ENCODE measurements at regions not wholly inside any gene's neighbourhood (a gene's known extent, or its start where the extent isn't known, plus 50 kb on each side); places are given as distances from the start of the nearest gene placed in this dataset.
"Not testable (repeated sequence)": the region's sequence is repeated elsewhere in the genome, so short reads cannot be mapped to it uniquely, and the experiment has no call there.

DNA sequence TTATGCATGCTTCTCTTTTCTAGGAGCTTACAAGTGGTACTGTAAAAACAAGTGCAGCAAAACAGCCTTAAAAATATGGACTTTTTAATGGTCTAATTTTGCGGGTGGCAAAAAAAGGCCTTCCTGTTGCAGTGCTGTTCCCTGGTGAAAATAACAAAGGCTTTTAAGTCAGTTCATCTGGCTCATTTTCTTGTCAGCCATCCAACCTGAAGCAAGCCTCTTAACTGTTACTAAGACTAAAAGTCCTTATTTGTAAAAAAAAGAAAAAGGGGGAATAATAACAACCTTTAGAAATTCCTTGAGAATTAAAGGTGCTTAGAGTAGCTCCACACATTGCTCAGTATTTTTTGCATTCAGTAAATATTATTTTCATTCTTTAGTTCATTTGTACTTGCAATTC lies 200.5 kb upstream of the CHORDC1 start:
- Histone ChIP-seq H3K27ac (ENCODE audit: low read depth, low read length) (no peak overlapping the region), H3K4me1 (ENCODE audit: control insufficient read depth, insufficient read depth, low read length) (no peaks in the 10 kb centered on the region), H3K27me3 (ENCODE audit: control insufficient read depth, insufficient read depth, low read length) (no peaks in the 10 kb centered on the region), H3K4me3 (ENCODE audit: low read length) (no peak overlapping the region), H3K9ac (ENCODE audit: low read length) (no peak overlapping the region), H3K36me3 (ENCODE audit: control insufficient read depth, insufficient read depth, low read length) (no peaks in the 10 kb centered on the region)

DNA sequence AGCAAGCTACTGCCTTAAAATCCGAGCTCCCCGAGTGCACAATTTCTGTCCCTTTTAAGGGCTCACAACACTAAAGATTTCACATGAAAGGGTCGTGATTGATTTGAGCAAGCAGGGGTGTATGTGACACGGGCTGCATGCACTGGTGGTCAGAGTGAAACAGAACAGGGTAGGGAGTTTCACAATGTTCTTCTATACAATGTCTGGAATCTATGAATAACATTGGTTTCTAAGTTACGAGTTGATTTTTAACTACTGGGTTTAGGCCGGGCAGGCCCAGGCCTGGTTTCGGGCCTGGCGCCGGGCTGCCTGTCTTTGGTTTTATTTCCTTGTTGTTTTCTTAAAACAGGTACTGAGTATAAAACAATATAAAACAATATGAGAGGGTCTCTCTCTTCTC lies 199.9 kb upstream of the CHORDC1 start:
- H3K9ac ChIP-seq (ENCODE audit: low read length); H3K27me3 ChIP-seq (ENCODE audit: control insufficient read depth, insufficient read depth, low read length); H3K4me3 ChIP-seq (ENCODE audit: low read length); H3K27ac ChIP-seq (ENCODE audit: low read depth, low read length); H3K4me1 ChIP-seq (ENCODE audit: control insufficient read depth, insufficient read depth, low read length); H3K36me3 ChIP-seq (ENCODE audit: control insufficient read depth, insufficient read depth, low read length): not testable (repeated sequence)

GRCh38 chr11:90414221-90414620 lies 191.4 kb upstream of the CHORDC1 start:
- H3K4me1 ChIP-seq (ENCODE audit: control insufficient read depth, insufficient read depth, low read length): no peaks in the 10 kb centered on the region
- no peaks in the 10 kb centered on the region for H3K27me3 ChIP-seq (ENCODE audit: control insufficient read depth, insufficient read depth, low read length)
- H3K27ac ChIP-seq (ENCODE audit: low read depth, low read length): no peak overlapping the region
- H3K4me3 ChIP-seq (ENCODE audit: low read length): no peak overlapping the region
- H3K36me3 ChIP-seq (ENCODE audit: control insufficient read depth, insufficient read depth, low read length): no peaks in the 10 kb centered on the region
- H3K9ac ChIP-seq (ENCODE audit: low read length): no peak overlapping the region

DNA sequence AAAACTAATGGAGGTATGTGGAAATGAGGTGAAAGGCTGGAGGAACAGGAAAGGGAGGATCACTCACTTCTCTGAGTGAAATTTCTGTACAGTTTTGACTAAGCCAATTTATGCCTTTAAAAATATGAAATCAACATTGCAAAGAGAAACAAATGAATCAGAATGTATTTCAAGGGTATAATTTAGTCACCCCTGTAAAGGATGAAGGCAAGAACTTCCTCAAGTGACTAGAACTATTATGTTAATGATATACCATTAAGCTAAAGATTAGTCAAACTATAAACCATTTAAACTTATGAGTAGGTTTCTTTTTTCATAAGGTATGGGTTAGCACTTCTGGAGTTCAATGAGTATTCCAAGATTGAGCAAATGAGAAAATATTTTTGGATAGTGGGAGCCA lies 184.5 kb upstream of the CHORDC1 start:
- Histone ChIP-seq H3K36me3 (ENCODE audit: control insufficient read depth, insufficient read depth, low read length) (no peaks in the 10 kb centered on the region), H3K4me3 (ENCODE audit: low read length) (no peak overlapping the region), H3K27me3 (ENCODE audit: control insufficient read depth, insufficient read depth, low read length) (no peaks in the 10 kb centered on the region), H3K27ac (ENCODE audit: low read depth, low read length) (no peak overlapping the region), H3K4me1 (ENCODE audit: control insufficient read depth, insufficient read depth, low read length) (no peaks in the 10 kb centered on the region), H3K9ac (ENCODE audit: low read length) (no peak overlapping the region)

GRCh38 chr11:90392692-90393091 lies 169.8 kb upstream of the CHORDC1 start:
- Histone ChIP-seq H3K9ac (ENCODE audit: low read length) (no peak overlapping the region), H3K4me3 (ENCODE audit: low read length) (no peak overlapping the region), H3K27ac (ENCODE audit: low read depth, low read length) (no peak overlapping the region), H3K36me3 (ENCODE audit: control insufficient read depth, insufficient read depth, low read length) (no peaks in the 10 kb centered on the region), H3K27me3 (ENCODE audit: control insufficient read depth, insufficient read depth, low read length) (no peaks in the 10 kb centered on the region), H3K4me1 (ENCODE audit: control insufficient read depth, insufficient read depth, low read length) (no peaks in the 10 kb centered on the region)

- Histone ChIP-seq H3K36me3 (ENCODE audit: control insufficient read depth, insufficient read depth, low read length) (no peaks in the 10 kb centered on the region), H3K4me1 (ENCODE audit: control insufficient read depth, insufficient read depth, low read length) (no peaks in the 10 kb centered on the region), H3K9ac (ENCODE audit: low read length) (no peak overlapping the region), H3K4me3 (ENCODE audit: low read length) (no peak overlapping the region), H3K27me3 (ENCODE audit: control insufficient read depth, insufficient read depth, low read length) (no peaks in the 10 kb centered on the region), H3K27ac (ENCODE audit: low read depth, low read length) (no peak overlapping the region)
These were observed 168.9 kb upstream of the CHORDC1 start for GRCh38 chr11:90391756-90392155.

DNA sequence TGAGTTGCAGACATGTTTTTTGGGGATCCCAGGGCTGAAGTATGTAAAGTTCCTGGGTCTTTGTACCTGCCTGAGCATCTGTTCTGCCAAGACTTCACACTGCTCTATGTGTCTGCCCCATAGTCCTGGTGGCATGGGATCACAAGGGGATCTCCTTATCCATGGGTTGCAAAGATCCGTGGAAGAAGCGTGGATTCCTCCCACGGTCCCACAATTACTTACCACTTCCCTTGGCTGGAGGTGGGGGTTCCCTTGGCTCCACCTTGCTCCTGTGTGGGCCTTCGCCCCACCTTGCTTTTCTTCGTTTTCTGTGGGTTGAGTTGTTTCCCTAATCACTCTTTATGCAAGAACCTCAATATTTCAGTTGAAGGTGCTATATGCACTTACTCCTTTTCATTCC lies 157.4 kb upstream of the CHORDC1 start:
- Histone ChIP-seq H3K27ac (ENCODE audit: low read depth, low read length) (no peak overlapping the region), H3K27me3 (ENCODE audit: control insufficient read depth, insufficient read depth, low read length) (no peaks in the 10 kb centered on the region), H3K4me1 (ENCODE audit: control insufficient read depth, insufficient read depth, low read length) (no peaks in the 10 kb centered on the region), H3K9ac (ENCODE audit: low read length) (no peak overlapping the region), H3K4me3 (ENCODE audit: low read length) (no peak overlapping the region), H3K36me3 (ENCODE audit: control insufficient read depth, insufficient read depth, low read length) (no peaks in the 10 kb centered on the region)

- Histone ChIP-seq H3K9ac (ENCODE audit: low read length) (no peak overlapping the region), H3K27me3 (ENCODE audit: control insufficient read depth, insufficient read depth, low read length) (no peaks in the 10 kb centered on the region), H3K4me1 (ENCODE audit: control insufficient read depth, insufficient read depth, low read length) (no peaks in the 10 kb centered on the region), H3K36me3 (ENCODE audit: control insufficient read depth, insufficient read depth, low read length) (no peaks in the 10 kb centered on the region), H3K4me3 (ENCODE audit: low read length) (no peak overlapping the region), H3K27ac (ENCODE audit: low read depth, low read length) (no peak overlapping the region)
These were observed 151.1 kb upstream of the CHORDC1 start for GRCh38 chr11:90373971-90374370.

DNA sequence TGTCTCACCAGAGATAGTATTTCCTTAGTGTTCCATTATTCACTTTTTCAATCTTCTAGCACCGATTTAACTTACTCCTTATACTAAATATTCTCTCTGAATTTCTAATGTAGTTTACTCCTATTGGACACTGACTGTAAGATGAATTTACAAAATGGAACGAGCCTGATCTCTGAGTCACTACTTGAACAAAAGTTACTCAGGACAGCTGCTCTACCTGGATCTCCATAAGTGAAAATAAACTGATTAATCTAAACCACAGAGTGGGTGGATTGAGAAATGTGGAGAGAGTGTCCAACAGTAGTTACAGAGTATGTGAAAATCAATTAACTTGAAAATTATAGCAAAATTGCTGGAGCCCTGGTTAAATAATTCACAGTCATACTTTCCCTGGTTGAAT lies 141.7 kb upstream of the CHORDC1 start:
- Histone ChIP-seq H3K27ac (ENCODE audit: low read depth, low read length) (no peak overlapping the region), H3K4me3 (ENCODE audit: low read length) (no peak overlapping the region), H3K27me3 (ENCODE audit: control insufficient read depth, insufficient read depth, low read length) (no peaks in the 10 kb centered on the region), H3K9ac (ENCODE audit: low read length) (no peak overlapping the region), H3K36me3 (ENCODE audit: control insufficient read depth, insufficient read depth, low read length) (no peaks in the 10 kb centered on the region), H3K4me1 (ENCODE audit: control insufficient read depth, insufficient read depth, low read length) (no peaks in the 10 kb centered on the region)

GRCh38 chr11:90363739-90364138 lies 140.9 kb upstream of the CHORDC1 start:
- Histone ChIP-seq H3K36me3 (ENCODE audit: control insufficient read depth, insufficient read depth, low read length) (no peaks in the 10 kb centered on the region), H3K9ac (ENCODE audit: low read length) (no peak overlapping the region), H3K27ac (ENCODE audit: low read depth, low read length) (no peak overlapping the region), H3K4me3 (ENCODE audit: low read length) (no peak overlapping the region), H3K27me3 (ENCODE audit: control insufficient read depth, insufficient read depth, low read length) (no peaks in the 10 kb centered on the region), H3K4me1 (ENCODE audit: control insufficient read depth, insufficient read depth, low read length) (no peaks in the 10 kb centered on the region)

DNA sequence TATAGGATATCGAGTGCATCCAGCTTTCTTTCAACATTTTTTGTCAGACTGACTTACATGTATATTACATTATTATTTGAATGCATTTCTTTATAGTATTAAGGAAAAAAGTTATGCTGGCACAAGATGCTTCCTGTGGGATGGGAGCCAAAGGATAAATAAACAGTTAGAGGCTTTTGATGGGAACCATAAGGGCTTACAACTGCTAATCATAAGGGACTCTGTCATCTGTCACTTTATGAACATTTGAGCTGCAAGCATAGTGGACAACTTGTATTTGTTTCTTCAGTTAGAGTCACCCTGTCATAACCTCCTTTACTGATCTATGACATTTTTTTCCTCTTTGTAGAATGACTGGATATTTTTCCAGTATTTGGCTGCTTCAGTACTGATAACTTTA lies 132.4 kb upstream of the CHORDC1 start:
- Histone ChIP-seq H3K27ac (ENCODE audit: low read depth, low read length) (no peak overlapping the region), H3K36me3 (ENCODE audit: control insufficient read depth, insufficient read depth, low read length) (no peaks in the 10 kb centered on the region), H3K27me3 (ENCODE audit: control insufficient read depth, insufficient read depth, low read length) (no peaks in the 10 kb centered on the region), H3K4me1 (ENCODE audit: control insufficient read depth, insufficient read depth, low read length) (no peaks in the 10 kb centered on the region), H3K4me3 (ENCODE audit: low read length) (no peak overlapping the region), H3K9ac (ENCODE audit: low read length) (no peak overlapping the region)

DNA sequence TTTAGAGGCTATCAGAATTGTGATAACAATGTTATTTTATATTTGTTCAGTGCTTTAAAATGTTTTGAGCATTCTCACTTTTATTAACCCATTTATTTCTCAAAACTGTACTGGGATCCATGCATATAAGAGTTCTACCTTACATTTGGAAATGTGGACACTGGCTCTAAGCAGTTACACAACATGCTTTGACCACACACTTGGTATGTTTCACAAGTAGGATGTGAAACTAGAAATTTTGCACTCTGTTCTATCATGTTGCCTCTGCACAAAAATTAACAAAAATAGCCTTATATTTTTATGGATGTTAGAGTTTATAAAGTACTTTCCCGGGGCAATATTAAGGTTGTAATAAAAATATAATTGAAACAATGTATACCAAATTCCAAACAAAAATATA lies 126.9 kb upstream of the CHORDC1 start:
- Histone ChIP-seq H3K27me3 (ENCODE audit: control insufficient read depth, insufficient read depth, low read length) (no peaks in the 10 kb centered on the region), H3K27ac (ENCODE audit: low read depth, low read length) (no peak overlapping the region), H3K36me3 (ENCODE audit: control insufficient read depth, insufficient read depth, low read length) (no peaks in the 10 kb centered on the region), H3K4me3 (ENCODE audit: low read length) (no peak overlapping the region), H3K4me1 (ENCODE audit: control insufficient read depth, insufficient read depth, low read length) (no peaks in the 10 kb centered on the region), H3K9ac (ENCODE audit: low read length) (no peak overlapping the region)

GRCh38 chr11:90344546-90344945 lies 121.7 kb upstream of the CHORDC1 start:
- H3K27ac ChIP-seq (ENCODE audit: low read depth, low read length): no peak overlapping the region
- no peak overlapping the region for H3K4me3 ChIP-seq (ENCODE audit: low read length)
- no peaks in the 10 kb centered on the region for H3K36me3 ChIP-seq (ENCODE audit: control insufficient read depth, insufficient read depth, low read length)
- H3K9ac ChIP-seq (ENCODE audit: low read length): no peak overlapping the region
- no peaks in the 10 kb centered on the region for H3K4me1 ChIP-seq (ENCODE audit: control insufficient read depth, insufficient read depth, low read length)
- H3K27me3 ChIP-seq (ENCODE audit: control insufficient read depth, insufficient read depth, low read length): no peaks in the 10 kb centered on the region

- Histone ChIP-seq H3K4me1 (ENCODE audit: control insufficient read depth, insufficient read depth, low read length) (no peaks in the 10 kb centered on the region), H3K36me3 (ENCODE audit: control insufficient read depth, insufficient read depth, low read length) (no peaks in the 10 kb centered on the region), H3K9ac (ENCODE audit: low read length) (no peak overlapping the region)
These were observed 120.8 kb upstream of the CHORDC1 start for GRCh38 chr11:90343673-90344072.

More at GRCh38 chr11:90343673-90344072, 120.8 kb upstream of the CHORDC1 start:
- Histone ChIP-seq H3K27me3 (ENCODE audit: control insufficient read depth, insufficient read depth, low read length) (no peaks in the 10 kb centered on the region), H3K4me3 (ENCODE audit: low read length) (no peak overlapping the region), H3K27ac (ENCODE audit: low read depth, low read length) (no peak overlapping the region)

Data from rectal smooth muscle tissue (tissue), 1 donor.